K562 (cell line): ENCODE measurements at regions not wholly inside any gene's neighbourhood (a gene's known extent, or its start where the extent isn't known, plus 50 kb on each side); places are given as distances from the start of the nearest gene placed in this dataset.

ENCODE experiments used
- ATAC-seq: fragments of 200-7000 bp; cut with Tn5 transposase; 3 replicates; pipeline ENCODE4 v1.9.1; 2020; ENCODE audit warnings: moderate library complexity
- BruUV-seq: library from RNA; stranded (reverse); fragments of 400-500 nt; replicated peaks from 2 replicates; lab custom pipeline; 2021; lab: Mats Ljungman, UMichigan
- CTCF ChIA-PET: fragments of 300-600 bp; formaldehyde crosslinking; extraction: SDS; loops from one replicate; lab custom pipeline; 2021; ENCODE audit warnings: low intra/inter-chr PET ratio; lab: Yijun Ruan, JAX
- POLR2A ChIA-PET: fragments of 300-600, 350-650 bp; sonication (Branson Sonifier 250); formaldehyde crosslinking; extraction: SDS; loops from one replicate; lab custom pipeline; 2021; ENCODE audit warnings: antibody characterized with exemption, inconsistent platforms; lab: Yijun Ruan, JAX
- DNase-seq, 4 experiments: peaks; one replicate each; pipeline versions ENCODE4 v3.0.0 to v3.0.0-alpha.2; 2011 to 2018; ENCODE audit warnings: low spot score in 3 of 4, mixed read lengths in 3 of 4; ENCODE audit errors: extremely low read depth in 1 of 4
- FAIRE-seq: peaks from 2 replicates; lab custom pipeline; 2011; peaks lifted over from hg19 to GRCh38; lab: Jason Lieb, UNC
- H2AFZ ChIP-seq: 2 replicates; pipeline ENCODE4 v1.6.0; 2011; ENCODE audit warnings: low read depth, low read length, control low read depth, inconsistent platforms
- H3K27ac ChIP-seq: fragments of 200-600 bp; 3 replicates; pipeline ENCODE4 v1.8.0; 2011; ENCODE audit warnings: low read depth, mild to moderate bottlenecking, control low read depth, inconsistent platforms, low read length, moderate library complexity, mixed read lengths; ENCODE audit errors: extremely low read depth
- H3K27me3 ChIP-seq, 2 experiments: fragments of 300-600 bp in 1 of 2; 2 replicates in 1 of 2; 3 replicates in 1 of 2; pipeline versions ENCODE4 v1.6.0 to v1.8.0; 2011; ENCODE audit warnings: inconsistent platforms in 2 of 2, low read length in 2 of 2, mild to moderate bottlenecking in 1 of 2, mixed read lengths in 1 of 2, moderate library complexity in 1 of 2; ENCODE audit not compliant: control insufficient read depth in 2 of 2, insufficient read depth in 2 of 2
- H3K36me3 ChIP-seq: fragments of 300-600 bp; 3 replicates; pipeline ENCODE4 v1.8.0; 2011; ENCODE audit warnings: mild to moderate bottlenecking, low read length, inconsistent platforms; ENCODE audit not compliant: control insufficient read depth, insufficient read depth
- H3K4me1 ChIP-seq, 2 experiments: fragments of 200-600 bp in 1 of 2; replicated peaks in 1 of 2; 2 replicates in 1 of 2; 3 replicates in 1 of 2; pipeline versions ENCODE4 v1.5.1 to v1.8.0; 2011; ENCODE audit warnings: inconsistent platforms in 2 of 2, low read length in 2 of 2, mild to moderate bottlenecking in 1 of 2, mixed read lengths in 1 of 2, moderate library complexity in 1 of 2; ENCODE audit not compliant: control insufficient read depth in 2 of 2, insufficient read depth in 2 of 2
- H3K4me2 ChIP-seq: 2 replicates; pipeline ENCODE4 v1.6.1; 2011; ENCODE audit warnings: low read length, control low read depth, inconsistent platforms, mixed read lengths; ENCODE audit not compliant: insufficient read depth
- H3K4me3 ChIP-seq: fragments of 200-600 bp; sonication (generic), shearing (Covaris generic); 2 replicates; pipeline ENCODE4 v1.5.1; 2016; ENCODE audit warnings: control low read depth, inconsistent platforms
- H3K79me2 ChIP-seq: fragments of 200-600 bp; 3 replicates; pipeline ENCODE4 v1.8.0; 2011; ENCODE audit warnings: low read length, inconsistent platforms; ENCODE audit not compliant: control insufficient read depth, insufficient read depth
- H3K9ac ChIP-seq, 2 experiments: 2 replicates each; pipeline versions ENCODE4 v1.6.0 to v1.6.1; 2011; ENCODE audit warnings: low read depth in 2 of 2, low read length in 2 of 2, control low read depth in 1 of 2, inconsistent platforms in 1 of 2, mild to moderate bottlenecking in 1 of 2, mixed read lengths in 1 of 2; ENCODE audit not compliant: insufficient read depth in 1 of 2
- H3K9me1 ChIP-seq: one replicate; pipeline ENCODE4 v1.6.0; 2011; ENCODE audit warnings: inconsistent platforms, mild to moderate bottlenecking, low read length, moderate library complexity; ENCODE audit not compliant: control insufficient read depth, insufficient read depth
- H3K9me3 ChIP-seq: replicated peaks from 2 replicates; pipeline ENCODE4 v1.5.1; 2011; ENCODE audit warnings: low read depth, low read length, inconsistent platforms; ENCODE audit not compliant: control insufficient read depth, insufficient read depth
- H4K20me1 ChIP-seq: replicated peaks from 2 replicates; pipeline ENCODE4 v1.6.1; 2011; ENCODE audit warnings: low read length, inconsistent platforms, mixed read lengths; ENCODE audit not compliant: control insufficient read depth, insufficient read depth
- CXXC5 ChIP-seq: fragments of 250-450 bp; sonication (Bioruptor Pico); IDR thresholded peaks from 2 replicates; pipeline ENCODE4 v1.8.0; 2022; ENCODE audit warnings: inconsistent platforms, mild to moderate bottlenecking, moderate library complexity
- SMARCA5 ChIP-seq: fragments of 450-650 bp; IDR thresholded peaks from 2 replicates; pipeline ENCODE4 v1.6.1; 2016
- WGBS: fragments of 100-300 bp; shearing (Covaris generic); methylation state at CpG from one replicate; pipeline ENCODE4 v1.1.6; 2016; ENCODE audit warnings: low coverage, mixed read lengths; ENCODE audit not compliant: insufficient coverage; ENCODE audit errors: missing lambda C conversion rate; 5-methylcytosine and 5-hydroxymethylcytosine counted together
- in situ Hi-C: fragments of 300-500 bp; cut with MboI; formaldehyde crosslinking; loops from 4 replicates; pipeline ENCODE4 v1.15.0; 2018; ENCODE audit warnings: inconsistent platforms, mixed read lengths
- intact Hi-C: fragments of 100-400 bp; cut with micrococcal nuclease; formaldehyde crosslinking; loops from 2 replicates; pipeline ENCODE4 v1.14.2; 2022
- TF ChIP-seq, protein P1 (sequence below): fragments of 450-650 bp; IDR thresholded peaks from 2 replicates; pipeline ENCODE4 v1.6.1; 2017; ENCODE audit warnings: antibody characterized with exemption, mild to moderate bottlenecking

DNA sequence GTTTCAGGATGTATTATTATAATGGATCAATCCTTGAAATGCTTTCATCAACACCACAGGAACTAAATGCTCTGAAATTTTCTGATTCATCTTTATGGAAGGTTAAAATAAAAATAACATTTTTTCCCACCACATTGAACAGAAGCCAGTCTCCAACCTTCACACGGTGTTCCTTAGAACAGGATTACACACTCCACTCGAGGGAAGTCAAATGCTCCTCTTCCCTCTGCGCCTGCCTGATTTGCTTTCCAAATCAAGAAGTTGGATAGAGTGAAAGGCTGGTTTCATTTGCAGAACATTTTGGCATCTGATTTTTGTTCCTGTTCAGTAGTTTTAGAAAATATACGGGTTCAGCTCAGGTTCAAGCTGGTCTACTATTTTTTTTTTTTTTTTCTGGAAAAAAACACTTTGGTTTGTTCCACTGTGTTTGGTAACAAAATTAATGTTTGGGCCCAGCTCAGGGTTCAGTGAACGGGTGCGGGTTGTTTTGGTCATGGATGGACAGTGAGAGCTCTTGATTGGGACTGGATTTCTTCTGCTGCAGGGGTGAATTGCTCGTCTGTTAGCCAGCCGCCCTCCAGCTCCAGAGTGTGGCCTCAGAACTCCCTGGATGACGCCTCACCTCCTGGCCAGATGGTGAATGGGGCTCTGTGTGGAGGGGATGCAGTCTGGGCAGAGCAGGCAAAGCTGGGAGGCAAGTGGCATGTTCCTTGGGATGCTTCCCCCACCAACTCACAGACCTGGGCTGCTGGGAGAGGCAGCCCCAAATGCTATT is 82.4 kb upstream of the STC2 start:
- Histone ChIP-seq H3K27me3 (peaks cover 10 to 43% of the 10 kb centered on the region in 2 experiments), H4K20me1 (no peaks in the 10 kb centered on the region)
- POLR2A ChIA-PET: interaction anchor here (0.8 kb wide), 1 partner anchor 10 kb away, joined by 4 read pairs; no protein-coding TSS in a partner anchor
- TF ChIP-seq CXXC5 (CRISPR knock-in tag) (no peak), SMARCA5 (no peak)
- TF ChIP-seq, protein P1, sequence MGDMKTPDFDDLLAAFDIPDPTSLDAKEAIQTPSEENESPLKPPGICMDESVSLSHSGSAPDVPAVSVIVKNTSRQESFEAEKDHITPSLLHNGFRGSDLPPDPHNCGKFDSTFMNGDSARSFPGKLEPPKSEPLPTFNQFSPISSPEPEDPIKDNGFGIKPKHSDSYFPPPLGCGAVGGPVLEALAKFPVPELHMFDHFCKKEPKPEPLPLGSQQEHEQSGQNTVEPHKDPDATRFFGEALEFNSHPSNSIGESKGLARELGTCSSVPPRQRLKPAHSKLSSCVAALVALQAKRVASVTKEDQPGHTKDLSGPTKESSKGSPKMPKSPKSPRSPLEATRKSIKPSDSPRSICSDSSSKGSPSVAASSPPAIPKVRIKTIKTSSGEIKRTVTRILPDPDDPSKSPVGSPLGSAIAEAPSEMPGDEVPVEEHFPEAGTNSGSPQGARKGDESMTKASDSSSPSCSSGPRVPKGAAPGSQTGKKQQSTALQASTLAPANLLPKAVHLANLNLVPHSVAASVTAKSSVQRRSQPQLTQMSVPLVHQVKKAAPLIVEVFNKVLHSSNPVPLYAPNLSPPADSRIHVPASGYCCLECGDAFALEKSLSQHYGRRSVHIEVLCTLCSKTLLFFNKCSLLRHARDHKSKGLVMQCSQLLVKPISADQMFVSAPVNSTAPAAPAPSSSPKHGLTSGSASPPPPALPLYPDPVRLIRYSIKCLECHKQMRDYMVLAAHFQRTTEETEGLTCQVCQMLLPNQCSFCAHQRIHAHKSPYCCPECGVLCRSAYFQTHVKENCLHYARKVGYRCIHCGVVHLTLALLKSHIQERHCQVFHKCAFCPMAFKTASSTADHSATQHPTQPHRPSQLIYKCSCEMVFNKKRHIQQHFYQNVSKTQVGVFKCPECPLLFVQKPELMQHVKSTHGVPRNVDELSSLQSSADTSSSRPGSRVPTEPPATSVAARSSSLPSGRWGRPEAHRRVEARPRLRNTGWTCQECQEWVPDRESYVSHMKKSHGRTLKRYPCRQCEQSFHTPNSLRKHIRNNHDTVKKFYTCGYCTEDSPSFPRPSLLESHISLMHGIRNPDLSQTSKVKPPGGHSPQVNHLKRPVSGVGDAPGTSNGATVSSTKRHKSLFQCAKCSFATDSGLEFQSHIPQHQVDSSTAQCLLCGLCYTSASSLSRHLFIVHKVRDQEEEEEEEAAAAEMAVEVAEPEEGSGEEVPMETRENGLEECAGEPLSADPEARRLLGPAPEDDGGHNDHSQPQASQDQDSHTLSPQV: no peak
- TF ChIP-seq, all 486 proteins: peak for 0
- intact Hi-C loops (no loop called here), in situ Hi-C loops (no loop called here)
- Histone ChIP-seq H3K27ac (no peak overlapping the region), H3K79me2 (no peaks in the 10 kb centered on the region), H3K9me3 (no peaks in the 10 kb centered on the region), H3K36me3 (no peaks in the 10 kb centered on the region), H3K4me3 (no peak overlapping the region), H3K9ac (no peak overlapping the region), H3K4me1 (no peaks in the 10 kb centered on the region), H2AFZ (no peak overlapping the region), H3K9me1 (no peaks in the 10 kb centered on the region), H3K4me2 (no peak overlapping the region)
- ATAC-seq (no peak), FAIRE-seq (no peak), DNase-seq (no peak)
- CTCF ChIA-PET: no interaction called here
- no TSS peak for BruUV-seq
- WGBS: 1% methylated on average over 9 of the region's 9 CpGs
